ENCODE measurements at regions not wholly inside any gene's neighbourhood (a gene's known extent, or its start where the extent isn't known, plus 50 kb on each side); places are given as distances from the start of the nearest gene placed in this dataset.

- H3K4me1 ChIP-seq (ENCODE audit: control insufficient read depth, insufficient read depth, low read length) = peaks cover 33% of the 10 kb centered on the region
- H3K9ac ChIP-seq (ENCODE audit: low read length) = peak overlapping the region; percentile 26
- H3K4me3 ChIP-seq (ENCODE audit: low read length) = peak overlapping the region; percentile 34
- DNase-seq (ENCODE audit: low read depth) = peak; percentile 1
- H3K36me3 ChIP-seq (ENCODE audit: control insufficient read depth, insufficient read depth, low read length, severe bottlenecking) = no peaks in the 10 kb centered on the region
- no peaks in the 10 kb centered on the region for H3K27me3 ChIP-seq (replicated peaks; ENCODE audit: control insufficient read depth, insufficient read depth, low read length)
- no peaks in the 10 kb centered on the region for H3K9me3 ChIP-seq (ENCODE audit: control insufficient read depth, low read length)
These were observed 218.5 kb upstream of the TTC14 start for GRCh38 chr3:180383332-180384020.

- Histone ChIP-seq H3K27me3 (replicated peaks; ENCODE audit: control insufficient read depth, insufficient read depth, low read length) (no peaks in the 10 kb centered on the region), H3K4me3 (ENCODE audit: low read length) (no peak overlapping the region), H3K4me1 (ENCODE audit: control insufficient read depth, insufficient read depth, low read length) (peaks cover 2% of the 10 kb centered on the region), H3K9ac (ENCODE audit: low read length) (no peak overlapping the region), H3K9me3 (ENCODE audit: control insufficient read depth, low read length) (no peaks in the 10 kb centered on the region), H3K36me3 (ENCODE audit: control insufficient read depth, insufficient read depth, low read length, severe bottlenecking) (no peaks in the 10 kb centered on the region)
- no peak for DNase-seq (ENCODE audit: low read depth)
These were observed 211.7 kb upstream of the TTC14 start for GRCh38 chr3:180390313-180390712.

- no peak for DNase-seq (ENCODE audit: low read depth)
- H3K4me1 ChIP-seq (ENCODE audit: control insufficient read depth, insufficient read depth, low read length) = no peaks in the 10 kb centered on the region
- no peaks in the 10 kb centered on the region for H3K36me3 ChIP-seq (ENCODE audit: control insufficient read depth, insufficient read depth, low read length, severe bottlenecking)
- H3K9ac ChIP-seq (ENCODE audit: low read length) = no peak overlapping the region
- H3K4me3 ChIP-seq (ENCODE audit: low read length) = no peak overlapping the region
- H3K9me3 ChIP-seq (ENCODE audit: control insufficient read depth, low read length) = no peaks in the 10 kb centered on the region
- no peaks in the 10 kb centered on the region for H3K27me3 ChIP-seq (replicated peaks; ENCODE audit: control insufficient read depth, insufficient read depth, low read length)
These were observed 211.0 kb upstream of the TTC14 start for GRCh38 chr3:180391001-180391400.

DNA sequence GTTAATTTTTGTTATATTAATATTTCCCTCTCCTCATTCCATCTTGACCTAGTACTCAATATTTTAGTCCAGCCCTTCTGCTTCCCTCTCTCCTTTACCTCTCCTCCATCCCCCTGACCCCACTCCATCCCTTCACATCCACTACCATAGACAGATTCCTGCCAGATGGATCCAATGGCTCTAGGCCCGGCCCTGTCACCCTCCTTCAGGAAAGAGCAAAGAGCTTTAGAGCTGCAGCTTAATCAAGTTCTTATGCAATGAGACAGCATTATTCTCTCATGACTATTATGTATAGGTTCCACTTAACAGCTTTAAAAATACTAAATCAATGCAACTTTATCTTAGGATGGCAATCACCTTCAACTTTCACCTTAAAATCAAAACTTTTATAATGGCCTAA is 200.7 kb upstream of the TTC14 start:
- Histone ChIP-seq H3K36me3 (ENCODE audit: control insufficient read depth, insufficient read depth, low read length, severe bottlenecking) (no peaks in the 10 kb centered on the region), H3K9me3 (ENCODE audit: control insufficient read depth, low read length) (no peaks in the 10 kb centered on the region), H3K4me3 (ENCODE audit: low read length) (no peak overlapping the region), H3K27me3 (replicated peaks; ENCODE audit: control insufficient read depth, insufficient read depth, low read length) (no peaks in the 10 kb centered on the region), H3K9ac (ENCODE audit: low read length) (no peak overlapping the region), H3K4me1 (ENCODE audit: control insufficient read depth, insufficient read depth, low read length) (no peaks in the 10 kb centered on the region)
- DNase-seq (ENCODE audit: low read depth) = no peak

- no peaks in the 10 kb centered on the region for H3K36me3 ChIP-seq (ENCODE audit: control insufficient read depth, insufficient read depth, low read length, severe bottlenecking)
- no peak for DNase-seq (ENCODE audit: low read depth)
- no peak overlapping the region for H3K4me3 ChIP-seq (ENCODE audit: low read length)
These were observed 199.4 kb upstream of the TTC14 start for GRCh38 chr3:180402471-180403073.

DNA sequence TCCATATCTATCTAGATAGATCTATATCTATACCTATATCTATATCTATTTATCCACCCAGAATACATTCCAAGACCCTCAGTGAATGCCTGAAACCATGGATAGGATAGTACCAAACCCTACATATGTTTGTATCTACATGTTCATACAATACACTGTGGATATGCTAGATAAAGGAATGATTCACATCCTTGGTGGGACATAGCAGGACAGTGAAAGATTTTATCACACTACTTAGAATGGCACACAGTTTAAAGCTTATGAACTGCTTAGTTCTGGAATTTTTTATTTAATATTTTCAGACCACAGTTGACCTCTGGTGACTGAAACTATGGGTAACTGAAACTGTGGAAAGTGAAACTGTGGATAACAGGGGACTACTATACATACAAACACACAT is 198.8 kb upstream of the TTC14 start:
- H3K9me3 ChIP-seq (ENCODE audit: control insufficient read depth, low read length) = no peaks in the 10 kb centered on the region
- H3K9ac ChIP-seq (ENCODE audit: low read length) = no peak overlapping the region

More at GRCh38 chr3:180402471-180403073, 199.4 kb upstream of the TTC14 start:
- no peaks in the 10 kb centered on the region for H3K4me1 ChIP-seq (ENCODE audit: control insufficient read depth, insufficient read depth, low read length)
- H3K9me3 ChIP-seq (ENCODE audit: control insufficient read depth, low read length) = no peaks in the 10 kb centered on the region
- H3K9ac ChIP-seq (ENCODE audit: low read length) = no peak overlapping the region
- no peaks in the 10 kb centered on the region for H3K27me3 ChIP-seq (replicated peaks; ENCODE audit: control insufficient read depth, insufficient read depth, low read length)

DNA sequence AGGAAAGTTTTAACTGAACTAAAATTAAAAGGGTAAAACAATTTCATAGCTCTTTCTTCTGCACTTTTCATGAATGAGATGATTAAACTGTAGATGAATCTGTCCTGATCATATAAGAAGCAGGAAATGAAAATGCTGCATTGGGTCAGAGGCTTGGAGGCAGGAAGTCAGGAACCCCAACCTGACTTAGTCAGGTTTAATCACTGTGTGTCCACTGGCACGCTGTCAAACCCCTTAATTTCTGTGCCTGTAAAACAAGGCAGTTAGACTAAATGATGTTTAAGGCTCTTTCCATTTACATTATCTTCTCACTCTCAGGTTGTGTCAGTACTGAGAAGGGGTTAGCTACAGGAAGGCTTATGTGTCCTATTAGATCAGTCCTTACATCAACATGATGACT is 193.3 kb upstream of the TTC14 start:
- Histone ChIP-seq H3K4me1 (ENCODE audit: control insufficient read depth, insufficient read depth, low read length) (peaks cover 8% of the 10 kb centered on the region), H3K9ac (ENCODE audit: low read length) (no peak overlapping the region), H3K36me3 (ENCODE audit: control insufficient read depth, insufficient read depth, low read length, severe bottlenecking) (no peaks in the 10 kb centered on the region), H3K9me3 (ENCODE audit: control insufficient read depth, low read length) (no peaks in the 10 kb centered on the region), H3K4me3 (ENCODE audit: low read length) (no peak overlapping the region), H3K27me3 (replicated peaks; ENCODE audit: control insufficient read depth, insufficient read depth, low read length) (no peaks in the 10 kb centered on the region)
- no peak for DNase-seq (ENCODE audit: low read depth)

More for the DNA sequence above, 198.8 kb upstream of the TTC14 start:
- DNase-seq (ENCODE audit: low read depth) = no peak
- Histone ChIP-seq H3K36me3 (ENCODE audit: control insufficient read depth, insufficient read depth, low read length, severe bottlenecking) (no peaks in the 10 kb centered on the region), H3K4me3 (ENCODE audit: low read length) (no peak overlapping the region), H3K4me1 (ENCODE audit: control insufficient read depth, insufficient read depth, low read length) (no peaks in the 10 kb centered on the region), H3K27me3 (replicated peaks; ENCODE audit: control insufficient read depth, insufficient read depth, low read length) (no peaks in the 10 kb centered on the region)

GRCh38 chr3:180409170-180409569 is 192.8 kb upstream of the TTC14 start:
- no peak overlapping the region for H3K4me3 ChIP-seq (ENCODE audit: low read length)

GRCh38 chr3:180409883-180410282 is 192.1 kb upstream of the TTC14 start:
- Histone ChIP-seq H3K27me3 (replicated peaks; ENCODE audit: control insufficient read depth, insufficient read depth, low read length) (no peaks in the 10 kb centered on the region), H3K9ac (ENCODE audit: low read length) (no peak overlapping the region), H3K4me3 (ENCODE audit: low read length) (no peak overlapping the region), H3K9me3 (ENCODE audit: control insufficient read depth, low read length) (no peaks in the 10 kb centered on the region), H3K36me3 (ENCODE audit: control insufficient read depth, insufficient read depth, low read length, severe bottlenecking) (no peaks in the 10 kb centered on the region), H3K4me1 (ENCODE audit: control insufficient read depth, insufficient read depth, low read length) (peaks cover 8% of the 10 kb centered on the region)
- DNase-seq (ENCODE audit: low read depth) = no peak

More at GRCh38 chr3:180409170-180409569, 192.8 kb upstream of the TTC14 start:
- Histone ChIP-seq H3K27me3 (replicated peaks; ENCODE audit: control insufficient read depth, insufficient read depth, low read length) (no peaks in the 10 kb centered on the region), H3K36me3 (ENCODE audit: control insufficient read depth, insufficient read depth, low read length, severe bottlenecking) (no peaks in the 10 kb centered on the region), H3K9ac (ENCODE audit: low read length) (no peak overlapping the region), H3K9me3 (ENCODE audit: control insufficient read depth, low read length) (no peaks in the 10 kb centered on the region), H3K4me1 (ENCODE audit: control insufficient read depth, insufficient read depth, low read length) (peaks cover 8% of the 10 kb centered on the region)
- DNase-seq (ENCODE audit: low read depth) = no peak

GRCh38 chr3:180414157-180414556 is 187.8 kb upstream of the TTC14 start:
- Histone ChIP-seq H3K4me1 (ENCODE audit: control insufficient read depth, insufficient read depth, low read length) (peaks cover 24% of the 10 kb centered on the region), H3K4me3 (ENCODE audit: low read length) (no peak overlapping the region), H3K27me3 (replicated peaks; ENCODE audit: control insufficient read depth, insufficient read depth, low read length) (no peaks in the 10 kb centered on the region), H3K9me3 (ENCODE audit: control insufficient read depth, low read length) (no peaks in the 10 kb centered on the region), H3K9ac (ENCODE audit: low read length) (no peak overlapping the region), H3K36me3 (ENCODE audit: control insufficient read depth, insufficient read depth, low read length, severe bottlenecking) (no peaks in the 10 kb centered on the region)
- no peak for DNase-seq (ENCODE audit: low read depth)

DNA sequence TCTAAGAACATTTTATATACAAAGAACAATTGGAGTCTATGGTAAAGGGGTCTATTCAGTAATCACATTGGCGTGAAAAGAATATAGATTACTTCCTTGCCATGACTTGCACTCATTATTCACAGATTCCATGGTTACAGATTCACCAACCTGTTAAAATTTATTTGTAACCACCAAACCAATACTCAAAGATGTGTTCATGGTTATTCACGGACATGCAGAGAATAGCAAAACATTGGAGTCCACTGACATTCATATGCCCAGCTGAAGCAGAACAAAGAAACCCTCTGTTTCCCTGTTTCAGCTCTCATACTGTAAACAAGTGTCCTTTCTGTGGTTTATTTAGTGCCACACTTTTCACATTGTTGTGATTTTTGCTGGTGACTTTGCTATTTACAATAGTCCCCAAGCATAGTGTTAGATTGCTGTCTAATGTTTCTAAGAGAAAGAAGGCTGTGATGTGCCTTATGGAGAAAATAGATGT is 185.8 kb upstream of the TTC14 start:
- peaks cover 23% of the 10 kb centered on the region for H3K4me1 ChIP-seq (ENCODE audit: control insufficient read depth, insufficient read depth, low read length)
- H3K27me3 ChIP-seq (replicated peaks; ENCODE audit: control insufficient read depth, insufficient read depth, low read length) = no peaks in the 10 kb centered on the region
- H3K36me3 ChIP-seq (ENCODE audit: control insufficient read depth, insufficient read depth, low read length, severe bottlenecking) = no peaks in the 10 kb centered on the region
- H3K4me3 ChIP-seq (ENCODE audit: low read length) = no peak overlapping the region
- H3K9ac ChIP-seq (ENCODE audit: low read length) = no peak overlapping the region
- no peaks in the 10 kb centered on the region for H3K9me3 ChIP-seq (ENCODE audit: control insufficient read depth, low read length)
- no peak for DNase-seq (ENCODE audit: low read depth)
